Left lung (tissue), 4 donors: ENCODE measurements at regions not wholly inside any gene's neighbourhood (a gene's known extent, or its start where the extent isn't known, plus 50 kb on each side); places are given as distances from the start of the nearest gene placed in this dataset.

ENCODE experiments used
- ATAC-seq: fragments of 200-7000 bp; cut with Tn5 transposase; one replicate; pipeline ENCODE4 v1.9.1; 2020; ENCODE audit warnings: moderate library complexity
- DNase-seq, 4 donors: peaks; one replicate each; pipeline ENCODE4 v3.0.0-alpha.2; 2013 to 2020
- H3K27ac ChIP-seq, 2 donors: fragments of 200-600 bp; sonication (generic) in 1 of 2; one replicate each; pipeline versions ENCODE4 v1.5.0 to v1.8.0; 2020 to 2021
- H3K27me3 ChIP-seq, 2 donors: fragments of 200-600 bp; sonication (generic) in 1 of 2; one replicate each; pipeline versions ENCODE4 v1.5.0 to v1.8.0; 2020 to 2021
- H3K36me3 ChIP-seq, 2 donors: fragments of 200-600 bp; sonication (generic) in 1 of 2; one replicate each; pipeline versions ENCODE4 v1.5.0 to v1.8.0; 2020 to 2021
- H3K4me1 ChIP-seq, 2 donors: fragments of 200-600 bp; one replicate each; pipeline ENCODE4 v1.8.0; 2021
- H3K4me3 ChIP-seq, 2 donors: fragments of 200-600 bp; sonication (generic) in 1 of 2; one replicate each; pipeline versions ENCODE4 v1.5.0 to v1.8.0; 2020 to 2021; ENCODE audit warnings: mild to moderate bottlenecking in 1 of 2
- H3K9me3 ChIP-seq, 2 donors: fragments of 200-600 bp; sonication (generic) in 1 of 2; one replicate each; pipeline versions ENCODE4 v1.5.0 to v1.8.0; 2020 to 2021
- CTCF ChIP-seq, 2 donors: fragments of 200-600 bp; sonication (generic) in 1 of 2; IDR thresholded peaks; one replicate each; pipeline versions ENCODE4 v1.5.0 to v1.8.0; 2021; ENCODE audit warnings: antibody characterized with exemption in 2 of 2
- intact Hi-C, 2 donors: fragments of 100-400 bp; cut with DNase I; formaldehyde crosslinking; loops; one replicate each; pipeline versions ENCODE4 v1.11.2 to v1.14.2; 2022
- donor health status: DM: no; HTN: yes; CAD: no.
- donor health status: DM: no; HTN: no; CAD: no.

GRCh38 chr1:223035724-223036478 is 107.1 kb downstream of the TLR5 start:
- DNase-seq (no peak), ATAC-seq (no peak)
- Histone ChIP-seq H3K27ac (no peak overlapping the region), H3K4me1 (no peaks in the 10 kb centered on the region), H3K9me3 (no peaks in the 10 kb centered on the region), H3K36me3 (no peaks in the 10 kb centered on the region), H3K27me3 (no peaks in the 10 kb centered on the region), H3K4me3 (no peak overlapping the region)
- intact Hi-C loops = no loop called here
- no peak for TF ChIP-seq CTCF (IDR thresholded peaks at IDR 0.05)

GRCh38 chr1:223036479-223036845 is 106.6 kb downstream of the TLR5 start:
- H3K36me3 ChIP-seq = no peaks in the 10 kb centered on the region
- H3K9me3 ChIP-seq = no peaks in the 10 kb centered on the region
- H3K27ac ChIP-seq = no peak overlapping the region
- no peaks in the 10 kb centered on the region for H3K4me1 ChIP-seq
- DNase-seq (no peak), ATAC-seq (no peak)
- no peak for TF ChIP-seq CTCF (IDR thresholded peaks at IDR 0.05)
- H3K27me3 ChIP-seq = no peaks in the 10 kb centered on the region
- no peak overlapping the region for H3K4me3 ChIP-seq
- intact Hi-C loops = no loop called here

GRCh38 chr1:223037845-223038244 is 105.2 kb downstream of the TLR5 start:
- H3K27ac ChIP-seq = no peak overlapping the region
- H3K4me3 ChIP-seq = no peak overlapping the region
- peaks cover 0 to 4% of the 10 kb centered on the region in 2 donors for H3K4me1 ChIP-seq
- intact Hi-C loops = no loop called here
- TF ChIP-seq CTCF (IDR thresholded peaks at IDR 0.05) = no peak
- H3K36me3 ChIP-seq = no peaks in the 10 kb centered on the region
- H3K27me3 ChIP-seq = no peaks in the 10 kb centered on the region
- ATAC-seq = no peak
- H3K9me3 ChIP-seq = no peaks in the 10 kb centered on the region
- DNase-seq = no peak

GRCh38 chr1:223038288-223039006 is 104.6 kb downstream of the TLR5 start:
- Histone ChIP-seq H3K36me3 (no peaks in the 10 kb centered on the region), H3K9me3 (no peaks in the 10 kb centered on the region), H3K4me1 (peaks cover 0 to 4% of the 10 kb centered on the region in 2 donors), H3K4me3 (no peak overlapping the region), H3K27ac (no peak overlapping the region), H3K27me3 (no peaks in the 10 kb centered on the region)
- intact Hi-C loops = no loop called here
- ATAC-seq = no peak
- no peak for TF ChIP-seq CTCF (IDR thresholded peaks at IDR 0.05)
- no peak for DNase-seq

GRCh38 chr1:223039990-223040389 is 103.1 kb downstream of the TLR5 start:
- H3K9me3 ChIP-seq = peaks cover 0 to 3% of the 10 kb centered on the region in 2 donors
- H3K27ac ChIP-seq = no peak overlapping the region
- H3K27me3 ChIP-seq = no peaks in the 10 kb centered on the region
- no peak overlapping the region for H3K4me3 ChIP-seq
- TF ChIP-seq CTCF (IDR thresholded peaks at IDR 0.05) = no peak
- intact Hi-C loops = no loop called here
- peaks cover 0 to 4% of the 10 kb centered on the region in 2 donors for H3K4me1 ChIP-seq
- no peak for ATAC-seq
- H3K36me3 ChIP-seq = no peaks in the 10 kb centered on the region
- DNase-seq = no peak
